Gastrocnemius medialis (tissue), 4 donors: ENCODE measurements at regions not wholly inside any gene's neighbourhood (a gene's known extent, or its start where the extent isn't known, plus 50 kb on each side); places are given as distances from the start of the nearest gene placed in this dataset.
"Not testable (repeated sequence)": the region's sequence is repeated elsewhere in the genome, so short reads cannot be mapped to it uniquely, and the experiment has no call there.

Source experiments
- CTCF ChIP-seq, 5 experiments: fragments of 450-650 bp in 3 of 5; fragments of 200-600 bp in 2 of 5; sonication (generic) in 2 of 5; IDR thresholded peaks in 4 of 5; conservative IDR thresholded peaks in 1 of 5; 1 replicate in 4 of 5; 2 replicates in 1 of 5; pipeline ENCODE4 v1.5.1; 2016 to 2019; ENCODE audit warnings: antibody characterized with exemption in 5 of 5, mild to moderate bottlenecking in 3 of 5, moderate library complexity in 3 of 5
- POLR2A ChIP-seq, 2 donors: fragments of 450-650 bp; IDR thresholded peaks; one replicate each; pipeline ENCODE4 v1.6.1; 2017; ENCODE audit warnings: antibody characterized with exemption in 2 of 2, mild to moderate bottlenecking in 2 of 2, moderate library complexity in 2 of 2

GRCh38 chr10:28911511-28911910 lies 234.2 kb downstream of the BAMBI start:
- not testable (repeated sequence) for TF ChIP-seq CTCF (IDR thresholded peaks at IDR 0.05 in 4 of 5, conservative IDR thresholded peaks at IDR 0.05 in 1 of 5); POLR2A (IDR thresholded peaks at IDR 0.05)
